Panc1 (cell line): ENCODE measurements at regions not wholly inside any gene's neighbourhood (a gene's known extent, or its start where the extent isn't known, plus 50 kb on each side); places are given as distances from the start of the nearest gene placed in this dataset.

Experiments
- CTCF ChIP-seq: fragments of 450-650 bp; IDR thresholded peaks from 2 replicates; pipeline ENCODE4 v1.5.1; 2017; ENCODE audit warnings: mild to moderate bottlenecking
- POLR2AphosphoS5 ChIP-seq: IDR thresholded peaks from 2 replicates; pipeline ENCODE4 v1.6.1; 2012; ENCODE audit warnings: mild to moderate bottlenecking, low read depth, low read length, moderate library complexity
- REST ChIP-seq, 2 experiments: IDR thresholded peaks; 2 replicates each; pipeline ENCODE4 v1.6.1; 2011 to 2012; ENCODE audit warnings: low read depth in 2 of 2, control low read depth in 1 of 2, low read length in 1 of 2, mild to moderate bottlenecking in 1 of 2, moderate library complexity in 1 of 2; ENCODE audit not compliant: insufficient read depth in 1 of 2
- TCF7L2 ChIP-seq: IDR thresholded peaks from 2 replicates; pipeline ENCODE4 v1.6.1; 2011; ENCODE audit warnings: mild to moderate bottlenecking, low read depth, low read length, inconsistent platforms

GRCh38 chr6:27700337-27700736 lies 211.9 kb downstream of the OR2B2 start:
- TF ChIP-seq POLR2AphosphoS5 (no peak), CTCF (no peak), REST (IDR thresholded peaks at IDR 0.05; ENCODE audit: insufficient read depth in 1 of 2, low read depth in 2 of 2, low read length in 1 of 2) (no peak), TCF7L2 (no peak)
